GM23338 (cell line): ENCODE measurements at regions not wholly inside any gene's neighbourhood (a gene's known extent, or its start where the extent isn't known, plus 50 kb on each side); places are given as distances from the start of the nearest gene placed in this dataset.

Experiments used
- ATAC-seq: fragments of 200-7000 bp; cut with Tn5 transposase; 3 replicates; pipeline ENCODE4 v1.9.1; 2020
- DNase-seq: peaks from one replicate; pipeline ENCODE4 v3.0.0-alpha.2; 2015; ENCODE audit warnings: low spot score
- H2AFZ ChIP-seq: fragments of 200-600 bp; sonication (generic); 2 replicates; pipeline ENCODE4 v1.8.0; 2016; ENCODE audit warnings: antibody characterized with exemption, mild to moderate bottlenecking, moderate library complexity
- H3F3A ChIP-seq: fragments of 200-600 bp; sonication (generic); replicated peaks from 2 replicates; pipeline ENCODE4 v1.8.0; 2017; ENCODE audit warnings: antibody characterized with exemption, mixed run types, low read depth
- H3K27ac ChIP-seq: fragments of 200-600 bp; sonication (generic); 2 replicates; pipeline ENCODE4 v1.6.1; 2016; ENCODE audit warnings: low read depth
- H3K27me3 ChIP-seq: fragments of 200-600 bp; sonication (generic); 2 replicates; pipeline ENCODE4 v1.8.0; 2016; ENCODE audit warnings: mild to moderate bottlenecking, mixed run types, moderate library complexity; ENCODE audit not compliant: insufficient read depth
- H3K36me3 ChIP-seq: fragments of 200-600 bp; sonication (generic); 2 replicates; pipeline ENCODE4 v1.8.0; 2016; ENCODE audit warnings: mild to moderate bottlenecking; ENCODE audit not compliant: insufficient read depth
- H3K4me1 ChIP-seq: fragments of 200-600 bp; sonication (generic); 2 replicates; pipeline ENCODE4 v1.8.0; 2016; ENCODE audit warnings: mild to moderate bottlenecking, moderate library complexity; ENCODE audit not compliant: insufficient read depth
- H3K4me2 ChIP-seq: fragments of 200-600 bp; sonication (generic); 2 replicates; pipeline ENCODE4 v1.7.1; 2017; ENCODE audit warnings: mixed run types
- H3K4me3 ChIP-seq: fragments of 200-600 bp; sonication (generic); 2 replicates; pipeline ENCODE4 v1.6.1; 2016; ENCODE audit warnings: mixed run types
- H3K79me2 ChIP-seq: fragments of 200-600 bp; sonication (generic); replicated peaks from 2 replicates; pipeline ENCODE4 v1.8.0; 2017; ENCODE audit warnings: mild to moderate bottlenecking; ENCODE audit not compliant: insufficient read depth
- H3K9me2 ChIP-seq: fragments of 200-600 bp; sonication (generic); 2 replicates; pipeline ENCODE4 v1.8.0; 2017; ENCODE audit not compliant: insufficient read depth
- H4K20me1 ChIP-seq: fragments of 200-600 bp; sonication (generic); replicated peaks from 2 replicates; pipeline ENCODE4 v1.8.0; 2017; ENCODE audit warnings: mild to moderate bottlenecking; ENCODE audit not compliant: insufficient read depth
- H3K27ac Mint-ChIP-seq: 2 replicates; pipeline ENCODE4 v1.8.0; 2020; ENCODE audit warnings: inconsistent platforms, mild to moderate bottlenecking, moderate library complexity, mixed read lengths
- H3K27me3 Mint-ChIP-seq: 3 replicates; pipeline ENCODE4 v1.8.0; 2022; ENCODE audit warnings: low read depth, mild to moderate bottlenecking, moderate library complexity, mixed read lengths, inconsistent platforms; ENCODE audit not compliant: insufficient read depth, poor library complexity
- H3K36me3 Mint-ChIP-seq: 3 replicates; pipeline ENCODE4 v1.8.0; 2021; ENCODE audit warnings: low read depth, mild to moderate bottlenecking, inconsistent platforms, moderate library complexity, mixed read lengths
- H3K4me1 Mint-ChIP-seq: 3 replicates; pipeline ENCODE4 v1.8.0; 2020; ENCODE audit warnings: mild to moderate bottlenecking, inconsistent platforms, mixed read lengths
- H3K4me3 Mint-ChIP-seq: 3 replicates; pipeline ENCODE4 v1.8.0; 2021; ENCODE audit warnings: moderate library complexity, mild to moderate bottlenecking, inconsistent platforms, mixed read lengths
- H3K9me3 Mint-ChIP-seq: 3 replicates; pipeline ENCODE4 v1.8.0; 2020; ENCODE audit warnings: moderate library complexity, mild to moderate bottlenecking, inconsistent platforms, mixed read lengths
- CREB1 ChIP-seq: fragments of 250-450 bp; sonication (Bioruptor Pico); IDR thresholded peaks from 2 replicates; pipeline ENCODE4 v1.5.0; 2020; ENCODE audit warnings: low read depth, mild to moderate bottlenecking, moderate library complexity
- CTCF ChIP-seq, 2 experiments: fragments of 200-600 bp in 1 of 2; sonication (generic) in 1 of 2; conservative IDR thresholded peaks; 2 replicates each; pipeline versions ENCODE4 v1.5.1 to v1.6.1; 2016 to 2017; ENCODE audit warnings: antibody characterized with exemption in 2 of 2, low read depth in 2 of 2, mild to moderate bottlenecking in 2 of 2, moderate library complexity in 1 of 2
- ETS1 ChIP-seq: IDR thresholded peaks from 2 replicates; pipeline ENCODE4 v1.6.1; 2016; ENCODE audit warnings: antibody characterized with exemption
- EZH2 ChIP-seq: fragments of 200-600 bp; sonication (generic); IDR thresholded peaks from one replicate; pipeline ENCODE4 v1.8.0; 2017; ENCODE audit warnings: antibody characterized with exemption, mild to moderate bottlenecking, low read depth; ENCODE audit not compliant: unreplicated experiment
- EZH2phosphoT487 ChIP-seq: fragments of 200-600 bp; sonication (generic); IDR thresholded peaks from one replicate; pipeline ENCODE4 v1.8.1; 2018; ENCODE audit warnings: antibody characterized with exemption; ENCODE audit not compliant: unreplicated experiment
- JUNB ChIP-seq: IDR thresholded peaks from one replicate; pipeline ENCODE4 v1.6.1; 2016; ENCODE audit warnings: antibody characterized with exemption; ENCODE audit not compliant: unreplicated experiment
- NANOG ChIP-seq: IDR thresholded peaks from 2 replicates; pipeline ENCODE4 v1.6.1; 2016; ENCODE audit warnings: antibody characterized with exemption, borderline replicate concordance
- POLR2AphosphoS5 ChIP-seq: IDR thresholded peaks from 2 replicates; pipeline ENCODE4 v1.6.1; 2016; ENCODE audit warnings: antibody characterized with exemption, low read depth
- STAT1 ChIP-seq: IDR thresholded peaks from one replicate; pipeline ENCODE4 v1.6.1; 2016; ENCODE audit warnings: antibody characterized with exemption; ENCODE audit not compliant: unreplicated experiment
- ZNF114 ChIP-seq: fragments of 250-450 bp; sonication (Bioruptor Pico); IDR thresholded peaks from 2 replicates; pipeline ENCODE4 v1.5.0; 2020; ENCODE audit warnings: mild to moderate bottlenecking, moderate library complexity
- ZNF331 ChIP-seq: fragments of 250-450 bp; sonication (Bioruptor Pico); IDR thresholded peaks from 2 replicates; pipeline ENCODE4 v1.5.0; 2020; ENCODE audit warnings: low read depth, mild to moderate bottlenecking, moderate library complexity
- ZNF462 ChIP-seq: fragments of 250-450 bp; sonication (Bioruptor Pico); IDR thresholded peaks from 2 replicates; pipeline ENCODE4 v1.5.0; 2020; ENCODE audit warnings: mild to moderate bottlenecking, moderate library complexity

- Histone ChIP-seq H3K4me1 (no peaks in the 10 kb centered on the region), H3K4me2 (no peak overlapping the region), H3K4me3 (no peak overlapping the region), H3K27me3 (no peaks in the 10 kb centered on the region), H4K20me1 (no peaks in the 10 kb centered on the region), H3K9me2 (no peaks in the 10 kb centered on the region), H3K79me2 (no peaks in the 10 kb centered on the region), H3K36me3 (no peaks in the 10 kb centered on the region), H3K27ac (no peak overlapping the region), H3F3A (no peaks in the 10 kb centered on the region), H2AFZ (no peak overlapping the region)
- no peaks in the 10 kb centered on the region for H3K36me3 Mint-ChIP-seq
- no peaks in the 10 kb centered on the region for H3K4me1 Mint-ChIP-seq
- no peak overlapping the region for H3K27ac Mint-ChIP-seq
- no peak for DNase-seq
- no peak for TF ChIP-seq ETS1
- no peak for TF ChIP-seq POLR2AphosphoS5
- TF ChIP-seq ZNF114 (CRISPR knock-in tag) = no peak
- no peak for TF ChIP-seq ZNF462 (CRISPR knock-in tag)
- no peaks in the 10 kb centered on the region for H3K9me3 Mint-ChIP-seq
- no peaks in the 10 kb centered on the region for H3K27me3 Mint-ChIP-seq
- no peak for ATAC-seq
- no peak overlapping the region for H3K4me3 Mint-ChIP-seq
Observed at GRCh38 chr7:106512217-106512616, 148.7 kb downstream of the CCDC71L start.

- Histone ChIP-seq H3K9me2 (0 out of 2 replicates have a peak, but pooled peaks cover 3% of the 10 kb centered on the region), H4K20me1 (no peaks in the 10 kb centered on the region), H3K79me2 (no peaks in the 10 kb centered on the region), H3K4me1 (no peaks in the 10 kb centered on the region), H3K36me3 (no peaks in the 10 kb centered on the region), H3F3A (no peaks in the 10 kb centered on the region), H3K4me3 (no peak overlapping the region), H2AFZ (peak overlapping the region; percentile 63; the same call in 1 of the 2 replicates), H3K27me3 (no peaks in the 10 kb centered on the region), H3K4me2 (no peak overlapping the region), H3K27ac (no peak overlapping the region)
- Mint-ChIP-seq H3K36me3 (no peaks in the 10 kb centered on the region), H3K27ac (peak overlapping the region; percentile 88), H3K4me1 (no peaks in the 10 kb centered on the region), H3K9me3 (no peaks in the 10 kb centered on the region), H3K4me3 (no peak overlapping the region), H3K27me3 (no peaks in the 10 kb centered on the region)
- TF ChIP-seq JUNB = no peak
- TF ChIP-seq POLR2AphosphoS5 = no peak
- no peak for TF ChIP-seq ZNF331
- TF ChIP-seq CREB1 (CRISPR knock-in tag) = no peak
- TF ChIP-seq ETS1 = no peak
- no peak for TF ChIP-seq EZH2phosphoT487
- no peak for TF ChIP-seq STAT1
- no peak for TF ChIP-seq EZH2
- TF ChIP-seq NANOG = no peak
- no peak for TF ChIP-seq ZNF114 (CRISPR knock-in tag)
- no peak for TF ChIP-seq CTCF (conservative IDR thresholded peaks at IDR 0.05; ENCODE audit: low read depth in 2 of 2)
- no peak for ATAC-seq
- DNase-seq = no peak
Observed at GRCh38 chr7:106504645-106505044, 156.3 kb downstream of the CCDC71L start.
